CD4-positive, CD25-positive, alpha-beta regulatory T cell (primary cell): ENCODE measurements at regions not wholly inside any gene's neighbourhood (a gene's known extent, or its start where the extent isn't known, plus 50 kb on each side); places are given as distances from the start of the nearest gene placed in this dataset.

ENCODE experiments used
- ATAC-seq, 2 donors: fragments of 150-1000 bp; cut with Tn5 transposase; one replicate each; pipeline ENCODE4 v1.10.0; 2021; ENCODE audit warnings: low read depth in 2 of 2, moderate number of reproducible peaks in 2 of 2, moderate library complexity in 1 of 2
- DNase-seq, 3 donors: peaks; one replicate each; pipeline versions ENCODE4 v3.0.0 to v3.0.0-alpha.2; 2012 to 2022; ENCODE audit warnings: mixed read lengths in 1 of 3
- H3K27ac ChIP-seq: one replicate; pipeline ENCODE4 v1.7.0; 2013; ENCODE audit warnings: mild to moderate bottlenecking, low read length; ENCODE audit not compliant: insufficient read depth, poor library complexity, severe bottlenecking
- H3K27me3 ChIP-seq: one replicate; pipeline ENCODE4 v1.7.0; 2013; ENCODE audit warnings: low read length; ENCODE audit not compliant: control insufficient read depth, insufficient read depth
- H3K36me3 ChIP-seq: one replicate; pipeline ENCODE4 v1.7.0; 2013; ENCODE audit warnings: mild to moderate bottlenecking, low read length, moderate library complexity; ENCODE audit not compliant: control insufficient read depth, insufficient read depth
- H3K4me1 ChIP-seq: 2 replicates; pipeline ENCODE4 v1.7.0; 2013; ENCODE audit warnings: mild to moderate bottlenecking, low read length; ENCODE audit not compliant: insufficient read depth, control insufficient read depth, poor library complexity, severe bottlenecking
- H3K4me3 ChIP-seq: one replicate; pipeline ENCODE4 v1.7.0; 2013; ENCODE audit warnings: low read depth, mild to moderate bottlenecking, low read length, moderate library complexity
- H3K9me3 ChIP-seq, 2 experiments: 1 replicate in 1 of 2; 2 replicates in 1 of 2; pipeline ENCODE4 v1.7.0; 2013; ENCODE audit warnings: low read length in 2 of 2, mild to moderate bottlenecking in 1 of 2, moderate library complexity in 1 of 2; ENCODE audit not compliant: control insufficient read depth in 2 of 2
- H3K27ac Mint-ChIP-seq, 3 donors: one replicate each; pipeline ENCODE4 v1.8.0; 2020 to 2022; ENCODE audit warnings: mild to moderate bottlenecking in 3 of 3, mixed read lengths in 3 of 3, moderate library complexity in 2 of 3
- H3K27me3 Mint-ChIP-seq: one replicate; pipeline ENCODE4 v1.8.0; 2022; ENCODE audit warnings: mild to moderate bottlenecking, mixed read lengths
- H3K36me3 Mint-ChIP-seq: one replicate; pipeline ENCODE4 v1.8.0; 2020; ENCODE audit warnings: mixed read lengths
- H3K4me1 Mint-ChIP-seq, 4 donors: one replicate each; pipeline ENCODE4 v1.8.0; 2020 to 2022; ENCODE audit warnings: mixed read lengths in 4 of 4, mild to moderate bottlenecking in 1 of 4
- H3K4me3 Mint-ChIP-seq, 4 donors: one replicate each; pipeline ENCODE4 v1.8.0; 2020 to 2022; ENCODE audit warnings: mild to moderate bottlenecking in 4 of 4, mixed read lengths in 4 of 4, moderate library complexity in 3 of 4
- H3K9me3 Mint-ChIP-seq, 7 donors: one replicate each; pipeline ENCODE4 v1.8.0; 2020 to 2022; ENCODE audit warnings: mixed read lengths in 7 of 7, mild to moderate bottlenecking in 3 of 7, moderate library complexity in 2 of 7

- Histone ChIP-seq H3K27me3 (no peaks in the 10 kb centered on the region), H3K27ac (no peak overlapping the region), H3K4me3 (no peak overlapping the region), H3K4me1 (no peaks in the 10 kb centered on the region), H3K9me3 (no peaks in the 10 kb centered on the region), H3K36me3 (no peaks in the 10 kb centered on the region)
- DNase-seq = no peak
- peaks cover 0 to 9% (median 1%) of the 10 kb centered on the region in 7 donors for H3K9me3 Mint-ChIP-seq
- peaks cover 4% of the 10 kb centered on the region for H3K27me3 Mint-ChIP-seq
- no peak overlapping the region for H3K27ac Mint-ChIP-seq
- no peaks in the 10 kb centered on the region for H3K36me3 Mint-ChIP-seq
- H3K4me3 Mint-ChIP-seq = no peak overlapping the region
- no peak for ATAC-seq
- H3K4me1 Mint-ChIP-seq = no peaks in the 10 kb centered on the region
Observed at GRCh38 chr18:56175330-56176001, 462.9 kb downstream of the TXNL1 start.

GRCh38 chr18:56173542-56174220 lies 464.7 kb downstream of the TXNL1 start:
- peaks cover 0 to 22% (median 1%) of the 10 kb centered on the region in 7 donors for H3K9me3 Mint-ChIP-seq
- no peaks in the 10 kb centered on the region for H3K4me1 ChIP-seq
- no peak overlapping the region for H3K4me3 ChIP-seq
- DNase-seq (no peak), ATAC-seq (no peak)
- no peaks in the 10 kb centered on the region for H3K27me3 ChIP-seq
- H3K4me1 Mint-ChIP-seq = no peaks in the 10 kb centered on the region
- H3K27me3 Mint-ChIP-seq = peaks cover 4% of the 10 kb centered on the region
- H3K27ac Mint-ChIP-seq = no peak overlapping the region
- H3K36me3 ChIP-seq = no peaks in the 10 kb centered on the region
- no peaks in the 10 kb centered on the region for H3K9me3 ChIP-seq
- no peak overlapping the region for H3K4me3 Mint-ChIP-seq
- H3K27ac ChIP-seq = no peak overlapping the region
- H3K36me3 Mint-ChIP-seq = no peaks in the 10 kb centered on the region

- no peaks in the 10 kb centered on the region for H3K4me1 ChIP-seq
- no peak overlapping the region for H3K27ac ChIP-seq
- no peaks in the 10 kb centered on the region for H3K27me3 ChIP-seq
- no peak for DNase-seq
- no peak overlapping the region for H3K4me3 Mint-ChIP-seq
- peaks cover 0 to 19% (median 3%) of the 10 kb centered on the region in 7 donors for H3K9me3 Mint-ChIP-seq
- H3K4me3 ChIP-seq = no peak overlapping the region
- no peak overlapping the region for H3K27ac Mint-ChIP-seq
- no peak for ATAC-seq
- no peaks in the 10 kb centered on the region for H3K36me3 Mint-ChIP-seq
- H3K36me3 ChIP-seq = no peaks in the 10 kb centered on the region
- no peaks in the 10 kb centered on the region for H3K27me3 Mint-ChIP-seq
- no peaks in the 10 kb centered on the region for H3K9me3 ChIP-seq
- H3K4me1 Mint-ChIP-seq = no peaks in the 10 kb centered on the region
Observed at GRCh38 chr18:56172527-56172926, 465.9 kb downstream of the TXNL1 start.

- ATAC-seq (no peak), DNase-seq (no peak)
- Mint-ChIP-seq H3K9me3 (peaks cover 0 to 19% (median 3%) of the 10 kb centered on the region in 7 donors), H3K36me3 (no peaks in the 10 kb centered on the region), H3K4me3 (no peak overlapping the region), H3K27ac (no peak overlapping the region), H3K27me3 (no peaks in the 10 kb centered on the region), H3K4me1 (no peaks in the 10 kb centered on the region)
- Histone ChIP-seq H3K27me3 (no peaks in the 10 kb centered on the region), H3K4me1 (no peaks in the 10 kb centered on the region), H3K9me3 (no peaks in the 10 kb centered on the region), H3K36me3 (no peaks in the 10 kb centered on the region), H3K27ac (no peak overlapping the region), H3K4me3 (no peak overlapping the region)
Observed at GRCh38 chr18:56171848-56172247, 466.5 kb downstream of the TXNL1 start.

GRCh38 chr18:56168049-56168781 lies 470.2 kb downstream of the TXNL1 start:
- no peak for ATAC-seq
- peaks cover 0 to 15% (median 2%) of the 10 kb centered on the region in 7 donors for H3K9me3 Mint-ChIP-seq

GRCh38 chr18:56167366-56167765 lies 471.0 kb downstream of the TXNL1 start:
- H3K4me1 Mint-ChIP-seq = no peaks in the 10 kb centered on the region
- H3K4me3 Mint-ChIP-seq = no peak overlapping the region
- no peak overlapping the region for H3K4me3 ChIP-seq
- H3K27ac ChIP-seq = no peak overlapping the region
- ATAC-seq (no peak), DNase-seq (no peak)
- H3K36me3 ChIP-seq = no peaks in the 10 kb centered on the region
- no peaks in the 10 kb centered on the region for H3K36me3 Mint-ChIP-seq
- peaks cover 0 to 15% (median 2%) of the 10 kb centered on the region in 7 donors for H3K9me3 Mint-ChIP-seq
- no peaks in the 10 kb centered on the region for H3K27me3 Mint-ChIP-seq
- H3K4me1 ChIP-seq = no peaks in the 10 kb centered on the region
- no peaks in the 10 kb centered on the region for H3K9me3 ChIP-seq
- no peak overlapping the region for H3K27ac Mint-ChIP-seq
- no peaks in the 10 kb centered on the region for H3K27me3 ChIP-seq

More at GRCh38 chr18:56168049-56168781, 470.2 kb downstream of the TXNL1 start:
- no peaks in the 10 kb centered on the region for H3K4me1 Mint-ChIP-seq
- no peaks in the 10 kb centered on the region for H3K36me3 Mint-ChIP-seq
- H3K27me3 Mint-ChIP-seq = no peaks in the 10 kb centered on the region
- DNase-seq = no peak
- no peaks in the 10 kb centered on the region for H3K9me3 ChIP-seq
- H3K27ac Mint-ChIP-seq = no peak overlapping the region
- no peak overlapping the region for H3K4me3 ChIP-seq
- H3K27ac ChIP-seq = no peak overlapping the region
- H3K27me3 ChIP-seq = no peaks in the 10 kb centered on the region
- no peak overlapping the region for H3K4me3 Mint-ChIP-seq
- H3K36me3 ChIP-seq = no peaks in the 10 kb centered on the region
- H3K4me1 ChIP-seq = no peaks in the 10 kb centered on the region

- H3K27me3 ChIP-seq = no peaks in the 10 kb centered on the region
- H3K4me1 ChIP-seq = no peaks in the 10 kb centered on the region
- H3K4me1 Mint-ChIP-seq = no peaks in the 10 kb centered on the region
- no peaks in the 10 kb centered on the region for H3K9me3 ChIP-seq
- ATAC-seq (no peak), DNase-seq (no peak)
- H3K4me3 Mint-ChIP-seq = no peak overlapping the region
- no peaks in the 10 kb centered on the region for H3K36me3 Mint-ChIP-seq
- H3K27ac ChIP-seq = no peak overlapping the region
- no peaks in the 10 kb centered on the region for H3K36me3 ChIP-seq
- H3K9me3 Mint-ChIP-seq = peaks cover 0 to 15% (median 0%) of the 10 kb centered on the region in 7 donors
- no peaks in the 10 kb centered on the region for H3K27me3 Mint-ChIP-seq
- H3K27ac Mint-ChIP-seq = no peak overlapping the region
- no peak overlapping the region for H3K4me3 ChIP-seq
Observed at GRCh38 chr18:56166914-56167313, 471.5 kb downstream of the TXNL1 start.
